Keratinocyte (primary cell): ENCODE measurements at regions not wholly inside any gene's neighbourhood (a gene's known extent, or its start where the extent isn't known, plus 50 kb on each side); places are given as distances from the start of the nearest gene placed in this dataset.

Source experiments
- DNase-seq: peaks from one replicate; pipeline ENCODE4 v3.0.0-alpha.2; 2011; ENCODE audit warnings: low read depth, missing footprints, low spot score
- FAIRE-seq: peaks from 2 replicates; lab custom pipeline; 2011; peaks lifted over from hg19 to GRCh38; lab: Jason Lieb, UNC
- H2AFZ ChIP-seq: 2 replicates; pipeline ENCODE4 v1.6.0; 2012; ENCODE audit warnings: low read length, control low read depth, inconsistent platforms; ENCODE audit not compliant: control insufficient read depth
- H3K27ac ChIP-seq: 2 replicates; pipeline ENCODE4 v1.5.1; 2011; ENCODE audit warnings: low read length; ENCODE audit not compliant: control insufficient read depth, insufficient read depth
- H3K27me3 ChIP-seq: 3 replicates; pipeline ENCODE4 v1.6.0; 2011; ENCODE audit warnings: low read length; ENCODE audit not compliant: control insufficient read depth, insufficient read depth; ENCODE audit errors: extremely low read depth
- H3K36me3 ChIP-seq, 2 experiments: 2 replicates in 1 of 2; 3 replicates in 1 of 2; pipeline ENCODE4 v1.5.1; 2011; ENCODE audit warnings: low read length in 2 of 2, mild to moderate bottlenecking in 1 of 2; ENCODE audit not compliant: control insufficient read depth in 2 of 2, insufficient read depth in 2 of 2; ENCODE audit errors: extremely low read depth in 1 of 2
- H3K4me1 ChIP-seq: 3 replicates; pipeline ENCODE4 v1.5.1; 2011; ENCODE audit warnings: low read length; ENCODE audit not compliant: control insufficient read depth, insufficient read depth; ENCODE audit errors: extremely low read depth
- H3K4me2 ChIP-seq: 3 replicates; pipeline ENCODE4 v1.6.0; 2011; ENCODE audit warnings: low read depth, low read length; ENCODE audit not compliant: control insufficient read depth, insufficient read depth; ENCODE audit errors: extremely low read depth
- H3K4me3 ChIP-seq, 3 experiments: fragments of 200-600 bp in 1 of 3; sonication (generic) in 1 of 3; 2 replicates in 2 of 3; 3 replicates in 1 of 3; pipeline ENCODE4 v1.5.1; 2011 to 2016; ENCODE audit warnings: low read length in 3 of 3, mild to moderate bottlenecking in 3 of 3, control low read depth in 2 of 3, inconsistent platforms in 1 of 3, low read depth in 1 of 3, mixed read lengths in 1 of 3, mixed run types in 1 of 3, moderate library complexity in 1 of 3; ENCODE audit not compliant: control insufficient read depth in 2 of 3, insufficient read depth in 2 of 3; ENCODE audit errors: extremely low read depth in 1 of 3
- H3K79me2 ChIP-seq: 2 replicates; pipeline ENCODE4 v1.6.0; 2012; ENCODE audit warnings: low read length; ENCODE audit not compliant: control insufficient read depth, insufficient read depth
- H3K9ac ChIP-seq: 3 replicates; pipeline ENCODE4 v1.6.0; 2011; ENCODE audit warnings: low read length; ENCODE audit not compliant: control insufficient read depth, insufficient read depth; ENCODE audit errors: extremely low read depth
- H3K9me1 ChIP-seq: 3 replicates; pipeline ENCODE4 v1.6.0; 2011; ENCODE audit warnings: low read length; ENCODE audit not compliant: control insufficient read depth, insufficient read depth; ENCODE audit errors: extremely low read depth
- H3K9me3 ChIP-seq: 2 replicates; pipeline ENCODE4 v1.5.1; 2012; ENCODE audit warnings: low read depth, low read length; ENCODE audit not compliant: control insufficient read depth
- H4K20me1 ChIP-seq: 3 replicates; pipeline ENCODE4 v1.6.0; 2011; ENCODE audit warnings: low read length; ENCODE audit not compliant: control insufficient read depth, insufficient read depth; ENCODE audit errors: extremely low read depth
- EZH2 ChIP-seq: IDR thresholded peaks from one replicate; pipeline ENCODE4 v1.6.1; 2012; ENCODE audit warnings: inconsistent platforms, mild to moderate bottlenecking, low read length, moderate library complexity
- dilution Hi-C: fragments of 300-500 bp; cut with MboI; formaldehyde crosslinking; loops from one replicate; pipeline ENCODE4 v1.7.0; 2020; ENCODE audit warnings: low sequenced_read_pairs; ENCODE audit not compliant: extremely low pct_ligation_motif_present
- TF ChIP-seq, protein P1 (sequence below), 3 experiments: IDR thresholded peaks in 1 of 3; conservative IDR thresholded peaks in 1 of 3; optimal IDR thresholded peaks in 1 of 3; 2 replicates in 2 of 3; 3 replicates in 1 of 3; pipeline versions ENCODE3 to v1.5.1; 2011; ENCODE audit warnings: low read length in 3 of 3, mild to moderate bottlenecking in 3 of 3, moderate library complexity in 2 of 3, control low read depth in 1 of 3, inconsistent platforms in 1 of 3; ENCODE audit not compliant: insufficient read depth in 2 of 3; ENCODE audit errors: extremely low read depth in 1 of 3

DNA sequence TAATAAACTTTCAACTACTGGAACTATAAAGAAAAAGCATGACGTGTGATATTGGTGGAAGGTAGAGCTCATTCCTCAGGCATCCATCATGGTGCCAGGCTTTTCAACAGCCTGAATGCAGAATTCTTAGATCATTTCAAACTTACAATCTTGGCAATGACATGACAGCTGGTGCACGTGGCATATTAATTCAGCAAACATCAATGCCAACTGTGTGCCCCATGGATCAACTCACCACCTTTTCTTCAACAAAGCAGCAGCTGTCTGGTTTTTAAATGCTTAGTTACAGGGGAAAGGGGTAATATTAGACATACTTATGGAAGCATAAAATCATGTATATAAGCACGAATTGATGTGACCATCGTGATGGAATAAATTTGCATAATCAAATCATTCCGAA, 56.0 kb upstream of the OR13F1 start:
- dilution Hi-C loops, result no loop called here
- no peaks in the 10 kb centered on the region for H3K36me3 ChIP-seq
- no peaks in the 10 kb centered on the region for H3K27me3 ChIP-seq
- no peaks in the 10 kb centered on the region for H3K9me3 ChIP-seq
- no peak for TF ChIP-seq EZH2
- TF ChIP-seq, protein P1, sequence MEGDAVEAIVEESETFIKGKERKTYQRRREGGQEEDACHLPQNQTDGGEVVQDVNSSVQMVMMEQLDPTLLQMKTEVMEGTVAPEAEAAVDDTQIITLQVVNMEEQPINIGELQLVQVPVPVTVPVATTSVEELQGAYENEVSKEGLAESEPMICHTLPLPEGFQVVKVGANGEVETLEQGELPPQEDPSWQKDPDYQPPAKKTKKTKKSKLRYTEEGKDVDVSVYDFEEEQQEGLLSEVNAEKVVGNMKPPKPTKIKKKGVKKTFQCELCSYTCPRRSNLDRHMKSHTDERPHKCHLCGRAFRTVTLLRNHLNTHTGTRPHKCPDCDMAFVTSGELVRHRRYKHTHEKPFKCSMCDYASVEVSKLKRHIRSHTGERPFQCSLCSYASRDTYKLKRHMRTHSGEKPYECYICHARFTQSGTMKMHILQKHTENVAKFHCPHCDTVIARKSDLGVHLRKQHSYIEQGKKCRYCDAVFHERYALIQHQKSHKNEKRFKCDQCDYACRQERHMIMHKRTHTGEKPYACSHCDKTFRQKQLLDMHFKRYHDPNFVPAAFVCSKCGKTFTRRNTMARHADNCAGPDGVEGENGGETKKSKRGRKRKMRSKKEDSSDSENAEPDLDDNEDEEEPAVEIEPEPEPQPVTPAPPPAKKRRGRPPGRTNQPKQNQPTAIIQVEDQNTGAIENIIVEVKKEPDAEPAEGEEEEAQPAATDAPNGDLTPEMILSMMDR (optimal IDR thresholded peaks at IDR 0.05 in 1 of 3, IDR thresholded peaks at IDR 0.05 in 1 of 3, conservative IDR thresholded peaks at IDR 0.05 in 1 of 3; ENCODE audit: extremely low read depth in 1 of 3, insufficient read depth in 2 of 3, low read length in 3 of 3), result no peak
- H3K79me2 ChIP-seq, result no peaks in the 10 kb centered on the region
- H3K4me3 ChIP-seq, result no peak overlapping the region
- H3K4me1 ChIP-seq, result no peaks in the 10 kb centered on the region
- H3K9ac ChIP-seq, result no peak overlapping the region
- H2AFZ ChIP-seq, result no peak overlapping the region
- H3K9me1 ChIP-seq, result no peaks in the 10 kb centered on the region
- DNase-seq (no peak), FAIRE-seq (no peak)
- no peaks in the 10 kb centered on the region for H4K20me1 ChIP-seq
- no peak overlapping the region for H3K4me2 ChIP-seq
- H3K27ac ChIP-seq, result no peak overlapping the region
